Transverse colon (tissue), 4 donors: ENCODE measurements at regions not wholly inside any gene's neighbourhood (a gene's known extent, or its start where the extent isn't known, plus 50 kb on each side); places are given as distances from the start of the nearest gene placed in this dataset.

Experiments
- EP300 ChIP-seq: sonication (generic); formaldehyde crosslinking; IDR thresholded peaks from one replicate; pipeline ENCODE4 v1.6.1; 2017; ENCODE audit warnings: antibody characterized with exemption, low read depth
- POLR2A ChIP-seq: fragments of 450-650 bp; IDR thresholded peaks from one replicate; pipeline ENCODE4 v1.6.1; 2016; ENCODE audit warnings: antibody characterized with exemption, mild to moderate bottlenecking, moderate library complexity
- POLR2AphosphoS5 ChIP-seq, 3 donors: sonication (generic); formaldehyde crosslinking; IDR thresholded peaks; one replicate each; pipeline ENCODE4 v1.6.1; 2016; ENCODE audit warnings: antibody characterized with exemption in 3 of 3
- TF ChIP-seq, protein P1 (sequence below), 5 experiments: fragments of 200-600 bp in 3 of 5; fragments of 450-650 bp in 2 of 5; sonication (generic) in 3 of 5; IDR thresholded peaks; 1 replicate in 2 of 5; 2 replicates in 3 of 5; pipeline ENCODE4 v1.5.1; 2016 to 2017; ENCODE audit warnings: antibody characterized with exemption in 5 of 5, inconsistent platforms in 3 of 5, mild to moderate bottlenecking in 2 of 5, moderate library complexity in 1 of 5

DNA sequence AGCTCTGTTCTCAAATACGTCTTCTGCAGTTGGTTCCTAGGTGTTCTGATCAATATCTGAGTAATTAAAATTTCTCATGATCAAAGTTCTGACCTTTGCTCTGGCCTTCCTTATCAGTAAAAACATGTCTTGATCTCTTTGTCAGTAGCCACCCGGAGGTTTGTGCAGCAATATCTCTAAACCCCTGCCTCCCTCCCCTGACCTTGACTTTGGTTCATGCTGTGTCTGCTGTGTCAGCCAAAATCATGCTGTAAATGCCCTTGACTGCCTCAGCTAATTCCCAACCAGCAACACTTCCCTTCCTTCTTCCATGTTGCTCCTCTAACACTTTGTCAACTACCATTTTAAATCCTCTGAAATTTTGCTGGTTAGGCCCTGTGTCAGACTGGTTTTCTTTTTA is 424.7 kb downstream of the FAM181B start:
- TF ChIP-seq POLR2A: no peak
- no peak for TF ChIP-seq EP300
- TF ChIP-seq, protein P1, sequence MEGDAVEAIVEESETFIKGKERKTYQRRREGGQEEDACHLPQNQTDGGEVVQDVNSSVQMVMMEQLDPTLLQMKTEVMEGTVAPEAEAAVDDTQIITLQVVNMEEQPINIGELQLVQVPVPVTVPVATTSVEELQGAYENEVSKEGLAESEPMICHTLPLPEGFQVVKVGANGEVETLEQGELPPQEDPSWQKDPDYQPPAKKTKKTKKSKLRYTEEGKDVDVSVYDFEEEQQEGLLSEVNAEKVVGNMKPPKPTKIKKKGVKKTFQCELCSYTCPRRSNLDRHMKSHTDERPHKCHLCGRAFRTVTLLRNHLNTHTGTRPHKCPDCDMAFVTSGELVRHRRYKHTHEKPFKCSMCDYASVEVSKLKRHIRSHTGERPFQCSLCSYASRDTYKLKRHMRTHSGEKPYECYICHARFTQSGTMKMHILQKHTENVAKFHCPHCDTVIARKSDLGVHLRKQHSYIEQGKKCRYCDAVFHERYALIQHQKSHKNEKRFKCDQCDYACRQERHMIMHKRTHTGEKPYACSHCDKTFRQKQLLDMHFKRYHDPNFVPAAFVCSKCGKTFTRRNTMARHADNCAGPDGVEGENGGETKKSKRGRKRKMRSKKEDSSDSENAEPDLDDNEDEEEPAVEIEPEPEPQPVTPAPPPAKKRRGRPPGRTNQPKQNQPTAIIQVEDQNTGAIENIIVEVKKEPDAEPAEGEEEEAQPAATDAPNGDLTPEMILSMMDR (IDR thresholded peaks at IDR 0.05): no peak
- no peak for TF ChIP-seq POLR2AphosphoS5 (IDR thresholded peaks at IDR 0.05)
